DMS 273 (cell line): ENCODE measurements at regions not wholly inside any gene's neighbourhood (a gene's known extent, or its start where the extent isn't known, plus 50 kb on each side); places are given as distances from the start of the nearest gene placed in this dataset.

Experiments
- DNase-seq: peaks from one replicate; lab custom pipeline; 2025; ENCODE audit not compliant: unreplicated experiment; lab: John Stamatoyannopoulos, UW

GRCh38 chr15:31545257-31545656, 218.6 kb downstream of the KLF13 start:
- no peak for DNase-seq

- DNase-seq: no peak
Observed at GRCh38 chr15:31550211-31550977, 223.8 kb downstream of the KLF13 start.

GRCh38 chr15:31551323-31551722, 224.7 kb downstream of the KLF13 start:
- DNase-seq: no peak

- DNase-seq: no peak
Observed at GRCh38 chr15:31552482-31553099, 226.0 kb downstream of the KLF13 start.

GRCh38 chr15:31554261-31554660, 227.6 kb downstream of the KLF13 start:
- DNase-seq: no peak

GRCh38 chr15:31555022-31555421, 228.4 kb downstream of the KLF13 start:
- DNase-seq: no peak

- DNase-seq: no peak
Observed at GRCh38 chr15:31556494-31557150, 230.0 kb downstream of the KLF13 start.

GRCh38 chr15:31557899-31558298, 231.3 kb downstream of the KLF13 start:
- no peak for DNase-seq

GRCh38 chr15:31558840-31559239, 232.2 kb downstream of the KLF13 start:
- DNase-seq: no peak

GRCh38 chr15:31559786-31560185, 233.2 kb downstream of the KLF13 start:
- no peak for DNase-seq

GRCh38 chr15:31560643-31561042, 234.0 kb downstream of the KLF13 start:
- DNase-seq: no peak

- DNase-seq: no peak
Observed at GRCh38 chr15:31561156-31561555, 234.5 kb downstream of the KLF13 start.

GRCh38 chr15:31563001-31563400, 236.4 kb downstream of the KLF13 start:
- peak; percentile 13 for DNase-seq

- peak; percentile 29 for DNase-seq
Observed at GRCh38 chr15:31563421-31563820, 236.8 kb downstream of the KLF13 start.

GRCh38 chr15:31567861-31568260, 241.2 kb downstream of the KLF13 start:
- DNase-seq: no peak

GRCh38 chr15:31569836-31570235, 243.2 kb downstream of the KLF13 start:
- DNase-seq: no peak

- DNase-seq: no peak
Observed at GRCh38 chr15:31570591-31570990, 244.0 kb downstream of the KLF13 start.

GRCh38 chr15:31571676-31572075, 245.0 kb downstream of the KLF13 start:
- peak; percentile 12 for DNase-seq

- no peak for DNase-seq
Observed at GRCh38 chr15:31573759-31574158, 247.1 kb downstream of the KLF13 start.

GRCh38 chr15:31574766-31575165, 248.1 kb downstream of the KLF13 start:
- DNase-seq: no peak

- DNase-seq: no peak
Observed at GRCh38 chr15:31577108-31577507, 250.5 kb downstream of the KLF13 start.

- DNase-seq: no peak
Observed at GRCh38 chr15:31579282-31579681, 252.6 kb downstream of the KLF13 start.
